ENCODE measurements at regions not wholly inside any gene's neighbourhood (a gene's known extent, or its start where the extent isn't known, plus 50 kb on each side); places are given as distances from the start of the nearest gene placed in this dataset.

DNA sequence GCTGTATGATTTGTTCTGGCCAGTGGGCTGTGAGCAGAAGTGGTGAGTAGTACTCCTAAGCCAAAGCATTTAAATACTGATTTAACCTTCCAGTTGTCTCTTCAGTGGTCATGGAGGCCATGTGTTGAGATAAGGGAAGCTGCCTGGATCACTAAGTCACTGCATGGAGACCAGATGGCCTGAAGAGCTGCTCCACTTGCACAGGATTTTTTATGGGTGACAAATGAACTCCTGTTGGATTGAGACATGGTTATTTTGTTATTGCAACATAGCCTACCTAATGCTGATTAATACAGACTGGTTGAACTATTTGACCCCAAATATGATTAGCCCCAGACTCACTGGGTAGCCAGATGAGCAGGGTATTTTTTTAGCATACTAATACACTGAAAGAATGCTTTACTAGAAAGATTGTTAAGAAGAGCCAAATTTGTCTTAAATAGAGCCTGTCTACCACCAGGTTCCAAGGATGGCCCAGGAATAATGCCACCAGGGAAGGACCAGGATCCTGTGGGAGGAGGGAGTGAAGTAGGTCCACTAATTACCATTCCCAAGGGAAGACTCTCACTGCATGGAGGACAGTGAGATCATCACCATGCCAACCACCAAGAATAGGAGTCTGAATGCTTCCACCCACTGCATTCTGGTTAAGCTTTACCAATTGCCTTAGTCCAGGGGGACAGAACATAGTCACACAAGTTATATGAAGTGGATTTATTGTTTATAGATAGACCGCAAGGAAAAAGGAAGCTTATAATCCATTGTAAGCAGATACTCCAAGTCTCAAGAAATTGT, 187.4 kb upstream of the IRX6 start:
- H3K4me3 ChIP-seq (replicated peaks in 1 of 2; ENCODE audit: low read depth in 2 of 2, low read length in 2 of 2): no peak overlapping the region
- no peak for TF ChIP-seq CTCF (IDR thresholded peaks at IDR 0.05; ENCODE audit: low read depth, low read length)
- DNase-seq (ENCODE audit: low read depth in 2 of 2): no peak

- DNase-seq (ENCODE audit: low read depth in 2 of 2): no peak
- no peak for TF ChIP-seq CTCF (IDR thresholded peaks at IDR 0.05; ENCODE audit: low read depth, low read length)
- no peak overlapping the region for H3K4me3 ChIP-seq (replicated peaks in 1 of 2; ENCODE audit: low read depth in 2 of 2, low read length in 2 of 2)
Observed at GRCh38 chr16:55138298-55138697, 185.7 kb upstream of the IRX6 start.

- TF ChIP-seq CTCF (IDR thresholded peaks at IDR 0.05; ENCODE audit: low read depth, low read length): no peak
- H3K4me3 ChIP-seq (replicated peaks in 1 of 2; ENCODE audit: low read depth in 2 of 2, low read length in 2 of 2): no peak overlapping the region
Observed at GRCh38 chr16:55142405-55142804, 181.6 kb upstream of the IRX6 start.

DNA sequence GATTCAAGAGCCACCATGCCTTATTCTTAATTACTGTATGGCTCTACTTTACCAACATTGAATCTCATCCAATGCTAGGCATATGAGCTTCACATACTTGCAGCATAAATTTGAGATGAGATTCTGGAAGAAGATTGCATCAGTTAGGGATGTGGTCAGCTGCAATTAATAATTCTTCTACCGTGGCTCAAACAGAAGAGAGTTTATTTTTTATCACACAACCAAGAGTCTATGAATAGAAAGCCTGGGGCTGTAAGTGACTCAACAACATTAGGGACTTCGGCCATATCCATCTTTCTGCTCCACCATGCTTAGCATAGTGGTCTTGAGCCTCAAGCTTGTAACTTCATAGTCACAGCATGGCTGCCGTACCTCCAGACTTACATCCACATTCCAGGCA, 179.4 kb upstream of the IRX6 start:
- H3K4me3 ChIP-seq (replicated peaks in 1 of 2; ENCODE audit: low read depth in 2 of 2, low read length in 2 of 2): no peak overlapping the region
- no peak for TF ChIP-seq CTCF (IDR thresholded peaks at IDR 0.05; ENCODE audit: low read depth, low read length)

More at GRCh38 chr16:55142405-55142804, 181.6 kb upstream of the IRX6 start:
- no peak for DNase-seq (ENCODE audit: low read depth in 2 of 2)

DNA sequence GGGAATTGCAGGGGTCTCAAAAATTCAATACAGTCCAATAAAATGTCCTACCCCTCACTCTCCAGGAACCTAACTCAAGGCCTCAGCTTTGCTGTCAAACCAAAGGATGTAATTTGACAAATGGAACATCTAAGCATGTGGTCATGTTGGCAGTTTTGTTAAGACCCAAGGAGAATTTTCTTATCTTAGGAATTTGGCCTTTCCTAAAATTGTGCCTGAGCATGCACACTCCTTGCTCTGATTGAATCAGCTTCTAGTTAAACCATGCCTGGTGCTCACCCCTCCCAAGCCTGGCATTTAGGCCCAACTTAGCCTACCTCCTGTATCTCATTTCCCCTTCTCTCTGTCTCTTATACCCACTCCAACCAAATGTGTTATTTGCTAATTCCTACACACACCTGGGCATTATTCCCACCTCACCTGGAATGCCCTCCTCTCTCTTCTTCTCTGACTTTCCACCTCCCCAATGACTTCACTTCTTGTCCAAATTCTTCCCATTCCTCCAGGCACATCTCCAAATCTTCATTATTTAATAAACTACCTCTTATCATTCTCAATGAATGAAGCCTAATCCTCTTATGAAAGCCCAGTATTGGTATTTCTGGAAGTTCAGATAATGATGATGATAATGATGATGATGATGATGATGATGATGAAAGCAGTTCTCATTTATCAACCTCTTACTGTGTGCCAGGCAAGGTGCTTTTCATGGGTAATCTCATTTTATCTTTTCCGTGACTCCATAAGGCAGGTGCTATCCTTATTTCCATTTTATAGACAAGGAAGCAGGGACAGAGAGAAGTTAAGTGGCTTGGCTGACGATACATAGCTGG, 178.0 kb upstream of the IRX6 start:
- TF ChIP-seq CTCF (IDR thresholded peaks at IDR 0.05; ENCODE audit: low read depth, low read length): no peak
- DNase-seq (ENCODE audit: low read depth in 2 of 2): no peak
- no peak overlapping the region for H3K4me3 ChIP-seq (replicated peaks in 1 of 2; ENCODE audit: low read depth in 2 of 2, low read length in 2 of 2)

More for the DNA sequence above, 179.4 kb upstream of the IRX6 start:
- DNase-seq (ENCODE audit: low read depth in 2 of 2): no peak

- no peak for DNase-seq (ENCODE audit: low read depth in 2 of 2)
- H3K4me3 ChIP-seq (replicated peaks in 1 of 2; ENCODE audit: low read depth in 2 of 2, low read length in 2 of 2): no peak overlapping the region
- TF ChIP-seq CTCF (IDR thresholded peaks at IDR 0.05; ENCODE audit: low read depth, low read length): no peak
Observed at GRCh38 chr16:55146966-55147365, 177.0 kb upstream of the IRX6 start.

Measured in cardiac fibroblast (primary cell).